Cardiac fibroblast (primary cell): ENCODE measurements at regions not wholly inside any gene's neighbourhood (a gene's known extent, or its start where the extent isn't known, plus 50 kb on each side); places are given as distances from the start of the nearest gene placed in this dataset.

Experiments used
- DNase-seq, 2 donors: peaks; one replicate each; pipeline versions ENCODE4 v3.0.0 to v3.0.0-alpha.2; 2010; ENCODE audit warnings: low read depth in 2 of 2
- H3K4me3 ChIP-seq, 2 donors: replicated peaks in 1 of 2; 1 replicate in 1 of 2; 2 replicates in 1 of 2; pipeline ENCODE4 v1.5.1; 2011; ENCODE audit warnings: low read depth in 2 of 2, low read length in 2 of 2, mild to moderate bottlenecking in 2 of 2, moderate library complexity in 1 of 2
- CTCF ChIP-seq: IDR thresholded peaks from one replicate; pipeline ENCODE4 v1.5.1; 2011; ENCODE audit warnings: low read depth, mild to moderate bottlenecking, low read length, inconsistent platforms

GRCh38 chr7:68984306-68984705 is 614.0 kb upstream of the AUTS2 start:
- no peak for TF ChIP-seq CTCF
- DNase-seq: no peak
- no peak overlapping the region for H3K4me3 ChIP-seq

GRCh38 chr7:68994841-68995240 is 603.4 kb upstream of the AUTS2 start:
- no peak for DNase-seq
- no peak overlapping the region for H3K4me3 ChIP-seq
- no peak for TF ChIP-seq CTCF

- no peak for DNase-seq
- no peak overlapping the region for H3K4me3 ChIP-seq
- TF ChIP-seq CTCF: no peak
These were observed 600.1 kb upstream of the AUTS2 start for GRCh38 chr7:68998136-68998535.

- H3K4me3 ChIP-seq: no peak overlapping the region
- DNase-seq: peak; percentile 7 to 50
These were observed 595.9 kb upstream of the AUTS2 start for GRCh38 chr7:69002416-69002815.

GRCh38 chr7:69012149-69012548 is 586.1 kb upstream of the AUTS2 start:
- no peak for TF ChIP-seq CTCF
- no peak overlapping the region for H3K4me3 ChIP-seq
- DNase-seq: no peak

More at GRCh38 chr7:69002416-69002815, 595.9 kb upstream of the AUTS2 start:
- TF ChIP-seq CTCF: no peak

- TF ChIP-seq CTCF: no peak
- no peak for DNase-seq
- H3K4me3 ChIP-seq: no peak overlapping the region
These were observed 581.1 kb upstream of the AUTS2 start for GRCh38 chr7:69017208-69017607.

GRCh38 chr7:69018200-69018599 is 580.1 kb upstream of the AUTS2 start:
- no peak for DNase-seq
- no peak overlapping the region for H3K4me3 ChIP-seq
- TF ChIP-seq CTCF: no peak
